ENCODE measurements at regions not wholly inside any gene's neighbourhood (a gene's known extent, or its start where the extent isn't known, plus 50 kb on each side); places are given as distances from the start of the nearest gene placed in this dataset.

DNA sequence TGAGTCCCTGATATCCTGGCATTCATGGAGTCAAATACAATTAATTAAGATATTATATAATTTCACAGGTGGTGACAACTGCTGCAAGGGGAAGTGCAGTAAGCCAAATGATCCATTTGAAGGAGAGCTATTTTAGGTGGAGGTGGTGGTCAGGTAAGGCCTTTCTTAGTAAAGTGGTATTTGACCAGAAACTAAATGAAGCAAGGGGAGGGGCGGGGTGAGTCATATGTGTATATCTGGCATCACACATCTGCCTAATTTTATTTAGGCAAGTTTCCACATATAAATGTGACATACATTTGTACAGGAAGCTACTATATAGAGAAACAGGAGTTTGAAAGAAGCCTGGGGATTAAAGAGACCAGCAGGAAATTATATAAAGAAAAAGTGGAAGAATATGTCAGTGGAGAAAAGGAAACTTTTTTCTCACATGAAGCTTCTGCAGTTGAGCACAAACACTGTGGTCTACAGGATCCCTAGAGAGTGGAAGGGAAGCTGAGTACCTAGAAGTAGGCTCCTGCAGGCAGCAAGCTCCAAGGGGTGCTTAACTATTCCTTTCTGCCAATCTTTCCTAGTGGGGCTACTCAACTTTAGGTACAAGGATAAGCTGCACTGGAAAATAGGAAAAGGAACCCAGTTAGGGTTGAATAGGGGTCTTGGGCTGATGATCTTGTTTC is 99.6 kb downstream of the OGFRL1 start:
- TF ChIP-seq, protein P1, sequence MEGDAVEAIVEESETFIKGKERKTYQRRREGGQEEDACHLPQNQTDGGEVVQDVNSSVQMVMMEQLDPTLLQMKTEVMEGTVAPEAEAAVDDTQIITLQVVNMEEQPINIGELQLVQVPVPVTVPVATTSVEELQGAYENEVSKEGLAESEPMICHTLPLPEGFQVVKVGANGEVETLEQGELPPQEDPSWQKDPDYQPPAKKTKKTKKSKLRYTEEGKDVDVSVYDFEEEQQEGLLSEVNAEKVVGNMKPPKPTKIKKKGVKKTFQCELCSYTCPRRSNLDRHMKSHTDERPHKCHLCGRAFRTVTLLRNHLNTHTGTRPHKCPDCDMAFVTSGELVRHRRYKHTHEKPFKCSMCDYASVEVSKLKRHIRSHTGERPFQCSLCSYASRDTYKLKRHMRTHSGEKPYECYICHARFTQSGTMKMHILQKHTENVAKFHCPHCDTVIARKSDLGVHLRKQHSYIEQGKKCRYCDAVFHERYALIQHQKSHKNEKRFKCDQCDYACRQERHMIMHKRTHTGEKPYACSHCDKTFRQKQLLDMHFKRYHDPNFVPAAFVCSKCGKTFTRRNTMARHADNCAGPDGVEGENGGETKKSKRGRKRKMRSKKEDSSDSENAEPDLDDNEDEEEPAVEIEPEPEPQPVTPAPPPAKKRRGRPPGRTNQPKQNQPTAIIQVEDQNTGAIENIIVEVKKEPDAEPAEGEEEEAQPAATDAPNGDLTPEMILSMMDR (IDR thresholded peaks at IDR 0.05; ENCODE audit: borderline replicate concordance, insufficient read depth, low read depth, low read length) = no peak
- no peak overlapping the region for H3K4me3 ChIP-seq (ENCODE audit: low read depth, low read length)

GRCh38 chr6:71388856-71389527 is 100.4 kb downstream of the OGFRL1 start:
- TF ChIP-seq, protein P1 (IDR thresholded peaks at IDR 0.05; ENCODE audit: borderline replicate concordance, insufficient read depth, low read depth, low read length) = no peak
- H3K4me3 ChIP-seq (ENCODE audit: low read depth, low read length) = no peak overlapping the region

- TF ChIP-seq, protein P1 (IDR thresholded peaks at IDR 0.05; ENCODE audit: borderline replicate concordance, insufficient read depth, low read depth, low read length) = no peak
- H3K4me3 ChIP-seq (ENCODE audit: low read depth, low read length) = no peak overlapping the region
Observed at GRCh38 chr6:71391126-71391525, 102.5 kb downstream of the OGFRL1 start.

DNA sequence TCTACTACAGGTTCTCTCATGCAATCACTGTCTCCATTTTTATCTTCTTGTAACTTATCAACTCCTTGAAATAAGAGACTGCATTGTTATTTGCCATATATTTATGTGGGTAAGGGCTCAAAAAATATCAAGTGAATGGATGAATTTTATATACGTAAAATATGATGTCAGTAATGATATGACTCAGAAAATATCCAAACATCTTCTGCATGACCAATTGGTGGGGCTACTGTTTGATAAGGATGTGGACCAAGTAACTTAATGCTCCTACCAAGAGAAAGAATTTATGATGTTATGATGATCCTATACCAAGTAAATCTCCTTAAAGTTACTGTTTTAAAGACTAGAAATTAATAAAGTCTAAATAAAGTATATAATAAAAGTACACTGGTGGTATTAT is 103.7 kb downstream of the OGFRL1 start:
- H3K4me3 ChIP-seq (ENCODE audit: low read depth, low read length) = no peak overlapping the region
- TF ChIP-seq, protein P1 (IDR thresholded peaks at IDR 0.05; ENCODE audit: borderline replicate concordance, insufficient read depth, low read depth, low read length) = no peak

- TF ChIP-seq, protein P1 (IDR thresholded peaks at IDR 0.05; ENCODE audit: borderline replicate concordance, insufficient read depth, low read depth, low read length) = no peak
- no peak overlapping the region for H3K4me3 ChIP-seq (ENCODE audit: low read depth, low read length)
Observed at GRCh38 chr6:71393471-71393870, 104.9 kb downstream of the OGFRL1 start.

DNA sequence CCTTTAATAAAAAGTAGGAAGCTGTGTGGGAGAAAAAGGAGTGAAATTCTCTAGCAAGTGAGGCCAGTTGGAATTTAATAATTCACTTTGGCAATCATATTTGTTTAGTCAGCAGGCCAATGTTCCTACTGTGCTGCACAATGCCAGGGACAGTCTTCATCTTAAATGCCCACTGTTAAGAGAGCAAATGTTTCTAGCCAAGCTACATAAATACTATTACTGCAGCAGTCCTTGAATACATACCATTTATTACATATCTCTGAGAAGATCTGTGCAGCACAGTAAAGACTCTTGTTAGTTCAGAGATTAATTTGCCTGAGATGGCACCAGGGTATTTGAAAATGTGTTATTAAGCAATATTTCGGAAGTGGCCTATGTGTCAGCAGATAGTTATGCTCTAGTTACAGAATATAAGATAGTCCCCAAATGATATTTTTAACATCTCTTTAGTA is 105.4 kb downstream of the OGFRL1 start:
- H3K4me3 ChIP-seq (ENCODE audit: low read depth, low read length) = no peak overlapping the region
- TF ChIP-seq, protein P1 (IDR thresholded peaks at IDR 0.05; ENCODE audit: borderline replicate concordance, insufficient read depth, low read depth, low read length) = no peak

DNA sequence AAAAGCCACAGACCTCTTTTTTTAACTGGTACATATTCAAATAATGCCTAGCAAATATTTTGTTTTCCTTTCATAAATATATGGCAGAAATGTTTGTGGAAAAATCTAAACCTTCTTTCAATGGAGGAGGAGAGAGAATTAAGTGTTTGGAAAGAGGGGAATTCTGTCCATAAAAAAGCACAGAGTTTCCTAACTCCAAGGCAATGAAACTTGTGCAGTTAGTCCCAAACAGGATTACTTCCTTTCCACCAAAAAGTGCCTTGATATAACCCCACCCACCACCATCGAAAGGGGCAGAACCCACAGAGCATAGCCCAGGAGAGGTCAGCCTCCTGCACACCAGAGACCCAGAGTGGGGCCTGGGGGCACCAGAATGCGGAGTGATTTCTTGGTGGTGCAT is 106.3 kb downstream of the OGFRL1 start:
- TF ChIP-seq, protein P1 (IDR thresholded peaks at IDR 0.05; ENCODE audit: borderline replicate concordance, insufficient read depth, low read depth, low read length) = no peak

More for the DNA sequence above, 106.3 kb downstream of the OGFRL1 start:
- H3K4me3 ChIP-seq (ENCODE audit: low read depth, low read length) = no peak overlapping the region

All from GM12875 (cell line).